GM20431 (cell line): ENCODE measurements at regions not wholly inside any gene's neighbourhood (a gene's known extent, or its start where the extent isn't known, plus 50 kb on each side); places are given as distances from the start of the nearest gene placed in this dataset.

Experiments used
- in situ Hi-C: fragments of 300-500 bp; cut with MseI, MboI; formaldehyde crosslinking; loops from one replicate; pipeline ENCODE4 v1.15.0; 2020; ENCODE audit warnings: low sequenced_read_pairs; ENCODE audit not compliant: unreplicated experiment

- in situ Hi-C loops, result no loop called here
Observed at GRCh38 chr18:2411381-2411960, 159.8 kb downstream of the METTL4 start.

- in situ Hi-C loops, result no loop called here
Observed at GRCh38 chr18:2412281-2412680, 159.0 kb downstream of the METTL4 start.

GRCh38 chr18:2412996-2413751 is 158.1 kb downstream of the METTL4 start:
- in situ Hi-C loops, result no loop called here

- in situ Hi-C loops, result no loop called here
Observed at GRCh38 chr18:2414235-2414634, 157.1 kb downstream of the METTL4 start.

- in situ Hi-C loops, result no loop called here
Observed at GRCh38 chr18:2415656-2416055, 155.6 kb downstream of the METTL4 start.

- in situ Hi-C loops, result no loop called here
Observed at GRCh38 chr18:2417861-2418610, 153.3 kb downstream of the METTL4 start.

- in situ Hi-C loops, result no loop called here
Observed at GRCh38 chr18:2420367-2420766, 150.9 kb downstream of the METTL4 start.

- in situ Hi-C loops, result no loop called here
Observed at GRCh38 chr18:2423761-2424160, 147.5 kb downstream of the METTL4 start.

- in situ Hi-C loops, result no loop called here
Observed at GRCh38 chr18:2424420-2424819, 146.9 kb downstream of the METTL4 start.

GRCh38 chr18:2425426-2426317 is 145.6 kb downstream of the METTL4 start:
- in situ Hi-C loops, result no loop called here

- in situ Hi-C loops, result no loop called here
Observed at GRCh38 chr18:2430191-2430590, 141.1 kb downstream of the METTL4 start.

GRCh38 chr18:2431806-2432205 is 139.5 kb downstream of the METTL4 start:
- in situ Hi-C loops, result no loop called here

GRCh38 chr18:2433366-2433765 is 137.9 kb downstream of the METTL4 start:
- in situ Hi-C loops, result no loop called here

- in situ Hi-C loops, result no loop called here
Observed at GRCh38 chr18:2441544-2441943, 129.8 kb downstream of the METTL4 start.

- in situ Hi-C loops, result no loop called here
Observed at GRCh38 chr18:2442006-2442405, 129.3 kb downstream of the METTL4 start.

GRCh38 chr18:2442726-2443275 is 128.5 kb downstream of the METTL4 start:
- in situ Hi-C loops, result no loop called here

GRCh38 chr18:2444201-2444875 is 127.0 kb downstream of the METTL4 start:
- in situ Hi-C loops, result no loop called here

- in situ Hi-C loops, result no loop called here
Observed at GRCh38 chr18:2448565-2449151, 122.6 kb downstream of the METTL4 start.

GRCh38 chr18:2451556-2451955 is 119.7 kb downstream of the METTL4 start:
- in situ Hi-C loops, result no loop called here
